Ectodermal cell (in vitro differentiated cells): ENCODE measurements at regions not wholly inside any gene's neighbourhood (a gene's known extent, or its start where the extent isn't known, plus 50 kb on each side); places are given as distances from the start of the nearest gene placed in this dataset.

Experiments used
- H3K27ac ChIP-seq: 2 replicates; pipeline ENCODE4 v1.7.0; 2013; ENCODE audit warnings: mild to moderate bottlenecking, low read depth, low read length; ENCODE audit not compliant: insufficient read depth, poor library complexity, severe bottlenecking
- H3K27me3 ChIP-seq: 2 replicates; pipeline ENCODE4 v1.7.0; 2013; ENCODE audit warnings: mild to moderate bottlenecking, low read length; ENCODE audit not compliant: insufficient read depth, control insufficient read depth, poor library complexity, severe bottlenecking
- H3K36me3 ChIP-seq: one replicate; pipeline ENCODE4 v1.7.0; 2013; ENCODE audit warnings: low read length; ENCODE audit not compliant: control insufficient read depth, insufficient read depth
- H3K4me1 ChIP-seq: one replicate; pipeline ENCODE4 v1.7.0; 2013; ENCODE audit warnings: low read length; ENCODE audit not compliant: control insufficient read depth, insufficient read depth
- H3K4me3 ChIP-seq: 2 replicates; pipeline ENCODE4 v1.7.0; 2013; ENCODE audit warnings: low read depth, low read length, control low read depth; ENCODE audit not compliant: insufficient read depth
- H3K9me3 ChIP-seq: 2 replicates; pipeline ENCODE4 v1.7.0; 2013; ENCODE audit warnings: mild to moderate bottlenecking, low read length, moderate library complexity; ENCODE audit not compliant: control insufficient read depth
- WGBS, 2 experiments: methylation state at CpG; one replicate each; pipeline ENCODE4 v1.1.7; 2013; ENCODE audit warnings: missing lambda C conversion rate in 2 of 2; 5-methylcytosine and 5-hydroxymethylcytosine counted together

GRCh38 chr12:113660936-113661335 lies 189.3 kb upstream of the LHX5 start:
- no peak overlapping the region for H3K27ac ChIP-seq
- no peaks in the 10 kb centered on the region for H3K36me3 ChIP-seq
- no peak overlapping the region for H3K4me3 ChIP-seq
- no peaks in the 10 kb centered on the region for H3K27me3 ChIP-seq
- H3K4me1 ChIP-seq: peaks cover 24% of the 10 kb centered on the region
- 86 to 87% methylated on average over 2 of the region's 2 CpGs for WGBS, 2 experiments
- H3K9me3 ChIP-seq: no peaks in the 10 kb centered on the region

- Histone ChIP-seq H3K27me3 (no peaks in the 10 kb centered on the region), H3K9me3 (no peaks in the 10 kb centered on the region), H3K4me1 (peaks cover 15% of the 10 kb centered on the region), H3K4me3 (no peak overlapping the region), H3K27ac (no peak overlapping the region), H3K36me3 (no peaks in the 10 kb centered on the region)
- WGBS, 2 experiments: 91 to 92% methylated on average over 5 of the region's 5 CpGs
Observed at GRCh38 chr12:113659416-113659815, 187.7 kb upstream of the LHX5 start.

GRCh38 chr12:113659015-113659414 lies 187.3 kb upstream of the LHX5 start:
- no peaks in the 10 kb centered on the region for H3K27me3 ChIP-seq
- no peaks in the 10 kb centered on the region for H3K36me3 ChIP-seq
- H3K4me1 ChIP-seq: peaks cover 11% of the 10 kb centered on the region
- H3K4me3 ChIP-seq: no peak overlapping the region
- 86 to 95% methylated on average over 6 of the region's 6 CpGs for WGBS, 2 experiments
- no peak overlapping the region for H3K27ac ChIP-seq
- no peaks in the 10 kb centered on the region for H3K9me3 ChIP-seq

- WGBS, 2 experiments: 97 to 99% methylated on average over 1 of the region's 1 CpG
Observed at GRCh38 chr12:113658006-113658655, 186.5 kb upstream of the LHX5 start.

GRCh38 chr12:113655919-113656318 lies 184.2 kb upstream of the LHX5 start:
- Histone ChIP-seq H3K27me3 (no peaks in the 10 kb centered on the region), H3K36me3 (no peaks in the 10 kb centered on the region), H3K4me3 (no peak overlapping the region), H3K4me1 (no peaks in the 10 kb centered on the region), H3K9me3 (no peaks in the 10 kb centered on the region), H3K27ac (no peak overlapping the region)
- WGBS, 2 experiments: 80 to 82% methylated on average over 4 of the region's 4 CpGs

More at GRCh38 chr12:113658006-113658655, 186.5 kb upstream of the LHX5 start:
- Histone ChIP-seq H3K4me1 (peaks cover 2% of the 10 kb centered on the region), H3K36me3 (no peaks in the 10 kb centered on the region), H3K9me3 (no peaks in the 10 kb centered on the region), H3K27me3 (no peaks in the 10 kb centered on the region), H3K27ac (no peak overlapping the region), H3K4me3 (no peak overlapping the region)

GRCh38 chr12:113655479-113655878 lies 183.8 kb upstream of the LHX5 start:
- Histone ChIP-seq H3K36me3 (no peaks in the 10 kb centered on the region), H3K27me3 (no peaks in the 10 kb centered on the region), H3K4me1 (no peaks in the 10 kb centered on the region), H3K27ac (no peak overlapping the region), H3K4me3 (no peak overlapping the region), H3K9me3 (no peaks in the 10 kb centered on the region)
- 91 to 94% methylated on average over 3 of the region's 3 CpGs for WGBS, 2 experiments

GRCh38 chr12:113651662-113652061 lies 180.0 kb upstream of the LHX5 start:
- H3K27me3 ChIP-seq: no peaks in the 10 kb centered on the region

GRCh38 chr12:113650476-113650875 lies 178.8 kb upstream of the LHX5 start:
- H3K27me3 ChIP-seq: no peaks in the 10 kb centered on the region
- H3K4me3 ChIP-seq: no peak overlapping the region
- no peaks in the 10 kb centered on the region for H3K36me3 ChIP-seq
- no peak overlapping the region for H3K27ac ChIP-seq
- no peaks in the 10 kb centered on the region for H3K9me3 ChIP-seq
- peaks cover 4% of the 10 kb centered on the region for H3K4me1 ChIP-seq
- WGBS, 2 experiments: 91 to 93% methylated on average over 5 to 6 of the region's 6 CpGs

More at GRCh38 chr12:113651662-113652061, 180.0 kb upstream of the LHX5 start:
- Histone ChIP-seq H3K36me3 (no peaks in the 10 kb centered on the region), H3K4me3 (no peak overlapping the region), H3K4me1 (peaks cover 4% of the 10 kb centered on the region), H3K27ac (no peak overlapping the region), H3K9me3 (no peaks in the 10 kb centered on the region)
- 95 to 97% methylated on average over 3 of the region's 3 CpGs for WGBS, 2 experiments

GRCh38 chr12:113649256-113649830 lies 177.7 kb upstream of the LHX5 start:
- no peaks in the 10 kb centered on the region for H3K9me3 ChIP-seq
- 85 to 88% methylated on average over 20 of the region's 20 CpGs for WGBS, 2 experiments
- H3K4me1 ChIP-seq: peaks cover 4% of the 10 kb centered on the region
- no peak overlapping the region for H3K4me3 ChIP-seq
- H3K27me3 ChIP-seq: no peaks in the 10 kb centered on the region
- H3K36me3 ChIP-seq: no peaks in the 10 kb centered on the region
- H3K27ac ChIP-seq: no peak overlapping the region

GRCh38 chr12:113647048-113647447 lies 175.4 kb upstream of the LHX5 start:
- Histone ChIP-seq H3K27ac (no peak overlapping the region), H3K9me3 (no peaks in the 10 kb centered on the region), H3K4me3 (no peak overlapping the region), H3K36me3 (no peaks in the 10 kb centered on the region), H3K27me3 (no peaks in the 10 kb centered on the region), H3K4me1 (peaks cover 4% of the 10 kb centered on the region)
- 77 to 86% methylated on average over 4 of the region's 4 CpGs for WGBS, 2 experiments
